ENCODE measurements at regions not wholly inside any gene's neighbourhood (a gene's known extent, or its start where the extent isn't known, plus 50 kb on each side); places are given as distances from the start of the nearest gene placed in this dataset.

DNA sequence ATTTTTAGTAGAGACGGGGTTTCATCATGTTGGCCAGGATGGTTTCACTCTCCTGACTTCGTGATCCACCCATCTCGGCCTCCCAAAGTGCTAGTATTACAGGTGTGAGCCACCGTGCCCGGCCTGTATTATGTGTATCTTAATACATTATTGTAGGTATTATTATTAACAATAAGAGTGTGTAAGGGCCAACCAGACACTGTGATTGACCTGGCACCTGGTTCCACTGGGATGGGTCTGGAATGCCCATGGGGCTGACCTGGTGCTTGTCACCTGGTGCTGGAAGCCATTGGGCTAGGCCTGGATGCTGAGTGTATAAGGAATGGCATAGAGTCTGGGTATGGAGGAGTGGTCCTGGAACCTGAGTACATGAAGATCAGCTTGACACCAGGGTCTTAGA is 906.9 kb upstream of the TMEFF2 start:
- TF ChIP-seq, protein P1, sequence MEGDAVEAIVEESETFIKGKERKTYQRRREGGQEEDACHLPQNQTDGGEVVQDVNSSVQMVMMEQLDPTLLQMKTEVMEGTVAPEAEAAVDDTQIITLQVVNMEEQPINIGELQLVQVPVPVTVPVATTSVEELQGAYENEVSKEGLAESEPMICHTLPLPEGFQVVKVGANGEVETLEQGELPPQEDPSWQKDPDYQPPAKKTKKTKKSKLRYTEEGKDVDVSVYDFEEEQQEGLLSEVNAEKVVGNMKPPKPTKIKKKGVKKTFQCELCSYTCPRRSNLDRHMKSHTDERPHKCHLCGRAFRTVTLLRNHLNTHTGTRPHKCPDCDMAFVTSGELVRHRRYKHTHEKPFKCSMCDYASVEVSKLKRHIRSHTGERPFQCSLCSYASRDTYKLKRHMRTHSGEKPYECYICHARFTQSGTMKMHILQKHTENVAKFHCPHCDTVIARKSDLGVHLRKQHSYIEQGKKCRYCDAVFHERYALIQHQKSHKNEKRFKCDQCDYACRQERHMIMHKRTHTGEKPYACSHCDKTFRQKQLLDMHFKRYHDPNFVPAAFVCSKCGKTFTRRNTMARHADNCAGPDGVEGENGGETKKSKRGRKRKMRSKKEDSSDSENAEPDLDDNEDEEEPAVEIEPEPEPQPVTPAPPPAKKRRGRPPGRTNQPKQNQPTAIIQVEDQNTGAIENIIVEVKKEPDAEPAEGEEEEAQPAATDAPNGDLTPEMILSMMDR (conservative IDR thresholded peaks at IDR 0.05; ENCODE audit: low read length) = no peak
- no peak for TF ChIP-seq EZH2phosphoT487 (IDR thresholded peaks at IDR 0.05; ENCODE audit: borderline replicate concordance)
